DMS 273 (cell line): ENCODE measurements at regions not wholly inside any gene's neighbourhood (a gene's known extent, or its start where the extent isn't known, plus 50 kb on each side); places are given as distances from the start of the nearest gene placed in this dataset.

Source experiments
- DNase-seq: peaks from one replicate; lab custom pipeline; 2025; ENCODE audit not compliant: unreplicated experiment; lab: John Stamatoyannopoulos, UW

- DNase-seq = no peak
Observed at GRCh38 chr5:126354858-126355731, 68.1 kb upstream of the GRAMD2B start.

DNA sequence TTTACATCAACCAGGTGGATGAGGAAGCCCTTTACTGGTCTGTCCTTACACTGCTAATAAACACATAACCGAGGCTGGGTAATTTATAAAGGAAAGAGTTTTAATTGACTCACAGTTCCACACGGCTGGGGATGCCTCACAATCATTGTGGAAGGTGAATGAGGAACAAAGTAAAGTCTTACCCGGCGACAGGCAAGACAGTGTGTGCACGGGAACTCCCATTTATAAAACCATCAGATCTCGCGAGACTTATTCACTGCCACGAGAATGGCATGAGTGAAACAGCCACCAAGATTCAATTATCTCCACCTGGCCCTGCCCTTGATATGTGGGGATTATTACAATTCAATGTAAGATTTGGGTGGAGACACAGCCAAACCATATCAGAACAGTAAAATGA, 67.3 kb upstream of the GRAMD2B start:
- no peak for DNase-seq

GRCh38 chr5:126357585-126358342, 65.4 kb upstream of the GRAMD2B start:
- no peak for DNase-seq

GRCh38 chr5:126358525-126358924, 64.7 kb upstream of the GRAMD2B start:
- no peak for DNase-seq

DNA sequence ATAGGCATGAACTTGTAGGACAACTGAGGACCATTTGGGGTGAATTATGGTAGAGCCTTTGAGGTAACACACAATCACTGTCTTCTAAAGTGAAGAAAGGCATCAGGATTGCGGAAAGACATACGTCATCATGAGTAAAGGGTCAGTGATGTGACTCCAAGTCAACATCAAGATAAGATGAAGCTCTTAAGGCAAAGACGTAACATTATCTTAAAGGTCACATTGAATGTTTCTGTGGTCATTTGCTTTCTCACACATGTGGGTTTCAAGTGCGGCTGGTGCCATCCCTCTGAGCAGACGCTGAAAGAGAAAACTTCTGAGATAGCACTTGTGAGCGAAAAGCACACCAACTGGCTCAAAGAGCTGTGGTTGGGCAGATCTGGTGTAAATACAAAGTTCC, 63.3 kb upstream of the GRAMD2B start:
- no peak for DNase-seq

GRCh38 chr5:126360467-126360866, 62.7 kb upstream of the GRAMD2B start:
- DNase-seq = no peak

- DNase-seq = no peak
Observed at GRCh38 chr5:126363658-126364057, 59.6 kb upstream of the GRAMD2B start.

GRCh38 chr5:126364206-126364902, 58.9 kb upstream of the GRAMD2B start:
- no peak for DNase-seq

- DNase-seq = no peak
Observed at GRCh38 chr5:126365446-126366198, 57.6 kb upstream of the GRAMD2B start.

DNA sequence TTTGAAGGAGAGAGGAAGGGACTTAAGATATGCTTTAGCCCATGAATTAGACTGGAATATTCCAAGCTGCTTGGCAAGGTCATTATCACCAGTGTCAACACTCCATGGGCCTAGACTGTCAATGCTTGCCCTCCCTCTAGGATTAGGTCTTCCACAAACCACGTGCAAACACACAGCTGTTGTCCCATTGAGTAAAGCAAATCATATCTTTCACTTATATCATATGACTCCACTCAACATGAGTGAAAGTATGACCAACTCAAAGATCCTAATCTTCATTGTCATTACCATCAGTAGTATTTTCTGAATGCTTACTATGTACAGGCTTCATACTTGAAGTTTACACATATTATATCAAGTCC, 57.0 kb upstream of the GRAMD2B start:
- DNase-seq = no peak

- DNase-seq = peak; percentile 32
Observed at GRCh38 chr5:126368239-126368812, 54.9 kb upstream of the GRAMD2B start.

- DNase-seq = no peak
Observed at GRCh38 chr5:126369083-126369482, 54.1 kb upstream of the GRAMD2B start.

DNA sequence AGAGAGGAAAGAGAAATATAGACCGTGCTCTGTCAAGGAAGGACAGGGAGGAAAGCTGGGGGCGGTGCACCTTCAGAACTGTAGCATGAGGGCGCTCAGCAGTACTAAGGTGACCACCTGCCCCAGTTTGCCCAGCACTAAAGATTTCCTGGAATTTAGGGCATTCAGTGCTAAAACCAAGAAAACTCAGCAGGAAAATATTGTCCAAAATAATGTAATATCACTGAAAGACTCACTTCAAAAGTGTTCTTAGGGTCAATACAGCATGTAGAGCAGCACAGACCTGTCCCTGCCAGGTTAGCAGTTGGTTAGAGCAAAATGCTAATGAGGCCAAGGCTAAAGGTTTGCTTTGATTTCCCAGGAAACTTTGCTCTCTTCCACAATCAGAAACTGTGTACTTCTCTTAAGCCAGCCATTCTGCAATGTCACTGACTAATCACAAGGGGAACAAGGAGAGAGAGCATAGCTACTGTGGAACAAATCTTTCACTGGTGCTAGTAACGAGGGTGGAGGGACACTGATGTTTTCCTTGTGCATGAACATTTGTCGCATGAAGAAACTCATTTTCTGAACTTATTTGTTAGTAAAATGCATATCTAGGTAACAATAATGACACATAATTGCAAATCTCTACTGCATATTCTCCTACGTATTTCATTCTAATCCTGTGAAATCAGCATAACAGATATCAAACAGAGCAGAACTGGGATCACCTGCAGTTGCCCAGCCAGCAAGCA, 53.0 kb upstream of the GRAMD2B start:
- peak; percentile 4 for DNase-seq

- no peak for DNase-seq
Observed at GRCh38 chr5:126370796-126371718, 52.2 kb upstream of the GRAMD2B start.

DNA sequence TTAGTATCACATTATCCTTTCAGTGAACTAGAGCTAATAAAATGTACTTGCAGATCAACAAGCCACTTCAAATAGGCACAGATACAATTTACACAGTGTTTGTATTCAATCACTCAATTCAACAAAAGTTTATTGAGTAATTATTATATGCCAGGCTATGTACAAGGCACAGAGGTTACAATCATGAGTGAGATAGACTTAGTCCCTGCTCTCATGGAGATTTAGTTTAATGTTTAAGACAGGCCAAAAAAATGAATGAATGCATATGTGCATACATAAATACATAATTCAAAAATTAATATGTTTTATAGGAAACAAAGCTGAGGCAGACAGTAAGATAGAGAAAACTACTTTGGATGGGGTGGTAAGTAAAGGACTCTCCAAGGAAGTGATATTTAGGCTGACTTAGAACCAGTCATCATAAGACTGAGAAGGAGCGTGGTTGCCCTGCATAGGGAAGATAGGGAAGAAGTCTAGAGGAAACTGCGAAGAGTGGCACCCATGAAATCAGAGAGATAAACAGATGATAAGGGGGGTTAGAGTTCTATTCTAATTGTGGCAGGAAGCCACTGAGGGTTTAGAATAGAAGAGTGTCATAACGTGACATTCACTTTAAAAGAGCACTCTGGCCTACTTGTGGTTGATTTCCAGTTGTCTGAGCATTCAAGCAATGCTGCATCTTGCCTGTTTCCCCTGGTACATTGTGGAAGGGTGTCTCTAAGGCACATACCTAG, 49.7 kb upstream of the GRAMD2B start:
- no peak for DNase-seq
